ENCODE measurements at regions not wholly inside any gene's neighbourhood (a gene's known extent, or its start where the extent isn't known, plus 50 kb on each side); places are given as distances from the start of the nearest gene placed in this dataset.

DNA sequence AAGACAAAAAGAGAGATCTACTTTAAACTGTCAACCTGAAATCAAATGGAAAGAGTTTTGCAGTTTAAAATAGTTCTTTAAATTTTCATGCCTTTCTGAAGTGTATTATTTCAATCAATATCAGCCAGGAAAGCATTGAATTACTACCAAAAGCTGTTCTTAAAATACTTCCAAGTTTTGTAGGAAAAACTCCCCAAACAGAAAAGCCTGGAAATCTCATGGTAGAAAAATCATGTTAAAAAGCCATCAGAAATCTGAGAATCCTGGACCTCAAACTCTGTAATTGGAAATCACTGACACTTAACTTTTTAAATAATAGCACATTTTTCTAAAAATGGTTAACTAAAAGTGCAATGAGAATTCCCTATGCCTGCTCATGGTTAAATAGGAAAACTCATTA lies 63.3 kb upstream of the CNTNAP4 start:
- TF ChIP-seq, protein P1, sequence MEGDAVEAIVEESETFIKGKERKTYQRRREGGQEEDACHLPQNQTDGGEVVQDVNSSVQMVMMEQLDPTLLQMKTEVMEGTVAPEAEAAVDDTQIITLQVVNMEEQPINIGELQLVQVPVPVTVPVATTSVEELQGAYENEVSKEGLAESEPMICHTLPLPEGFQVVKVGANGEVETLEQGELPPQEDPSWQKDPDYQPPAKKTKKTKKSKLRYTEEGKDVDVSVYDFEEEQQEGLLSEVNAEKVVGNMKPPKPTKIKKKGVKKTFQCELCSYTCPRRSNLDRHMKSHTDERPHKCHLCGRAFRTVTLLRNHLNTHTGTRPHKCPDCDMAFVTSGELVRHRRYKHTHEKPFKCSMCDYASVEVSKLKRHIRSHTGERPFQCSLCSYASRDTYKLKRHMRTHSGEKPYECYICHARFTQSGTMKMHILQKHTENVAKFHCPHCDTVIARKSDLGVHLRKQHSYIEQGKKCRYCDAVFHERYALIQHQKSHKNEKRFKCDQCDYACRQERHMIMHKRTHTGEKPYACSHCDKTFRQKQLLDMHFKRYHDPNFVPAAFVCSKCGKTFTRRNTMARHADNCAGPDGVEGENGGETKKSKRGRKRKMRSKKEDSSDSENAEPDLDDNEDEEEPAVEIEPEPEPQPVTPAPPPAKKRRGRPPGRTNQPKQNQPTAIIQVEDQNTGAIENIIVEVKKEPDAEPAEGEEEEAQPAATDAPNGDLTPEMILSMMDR (IDR thresholded peaks at IDR 0.05), result no peak
- TF ChIP-seq POLR2A (IDR thresholded peaks at IDR 0.05), result no peak

All from body of pancreas (tissue), 4 donors.